ENCODE measurements at regions not wholly inside any gene's neighbourhood (a gene's known extent, or its start where the extent isn't known, plus 50 kb on each side); places are given as distances from the start of the nearest gene placed in this dataset.

DNA sequence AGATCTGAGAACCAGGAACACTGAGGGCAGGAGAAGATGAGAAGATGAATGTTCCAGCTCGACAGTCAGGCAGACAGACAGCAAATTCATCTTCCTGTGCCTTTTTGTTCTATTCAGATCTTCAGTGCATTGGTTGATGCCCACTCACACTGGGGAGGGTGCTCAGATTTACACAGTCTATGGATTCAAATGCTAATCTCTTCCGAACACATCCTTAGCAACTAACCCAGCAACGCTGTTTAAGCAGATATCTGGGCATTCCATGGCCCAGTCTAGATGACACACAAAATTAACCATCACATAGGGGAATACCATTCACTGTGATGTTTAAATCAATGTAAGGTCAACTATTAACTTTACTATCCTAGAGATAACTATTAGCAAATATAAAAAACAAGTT is 571.9 kb downstream of the NYAP2 start:
- no peak for DNase-seq (ENCODE audit: low spot score)

DNA sequence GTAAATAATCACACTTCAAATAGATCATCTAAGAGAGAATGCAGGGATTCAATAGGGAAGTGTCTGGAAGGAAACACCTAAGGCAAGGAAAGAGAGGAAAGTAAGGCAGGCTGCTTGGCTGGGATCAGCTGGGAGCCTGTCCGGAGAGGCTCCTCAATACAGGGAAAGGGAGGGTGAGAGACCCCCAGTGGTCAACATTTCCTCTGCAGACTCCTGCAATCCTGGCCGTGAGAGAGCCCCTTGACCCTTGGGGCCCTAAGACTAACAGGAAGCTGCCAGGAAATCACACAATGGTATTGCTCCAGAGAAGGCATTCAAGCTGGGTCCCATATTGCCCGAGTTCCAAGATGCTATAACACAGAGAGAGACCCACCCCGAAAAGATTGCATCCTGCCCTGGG is 549.4 kb downstream of the NYAP2 start:
- no peak for DNase-seq (ENCODE audit: low spot score)

DNA sequence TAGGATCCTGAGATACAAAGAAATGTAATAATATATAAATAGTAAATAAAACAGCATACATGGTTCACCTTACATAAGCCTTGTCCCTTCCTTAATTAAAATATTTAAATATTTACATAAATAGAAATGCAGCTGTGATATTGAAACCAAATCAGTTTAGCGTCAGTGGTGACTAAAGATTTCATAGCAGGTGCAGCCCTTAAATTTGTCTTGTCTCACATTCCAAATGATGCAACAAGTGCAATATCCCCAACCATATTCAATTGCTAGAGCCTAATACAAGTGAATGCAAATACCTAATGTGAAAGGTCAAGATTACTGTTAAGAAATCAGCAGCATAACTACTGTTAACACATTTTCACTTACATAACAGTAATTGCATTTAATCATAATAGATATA is 539.5 kb downstream of the NYAP2 start:
- no peak for DNase-seq (ENCODE audit: low spot score)

DNA sequence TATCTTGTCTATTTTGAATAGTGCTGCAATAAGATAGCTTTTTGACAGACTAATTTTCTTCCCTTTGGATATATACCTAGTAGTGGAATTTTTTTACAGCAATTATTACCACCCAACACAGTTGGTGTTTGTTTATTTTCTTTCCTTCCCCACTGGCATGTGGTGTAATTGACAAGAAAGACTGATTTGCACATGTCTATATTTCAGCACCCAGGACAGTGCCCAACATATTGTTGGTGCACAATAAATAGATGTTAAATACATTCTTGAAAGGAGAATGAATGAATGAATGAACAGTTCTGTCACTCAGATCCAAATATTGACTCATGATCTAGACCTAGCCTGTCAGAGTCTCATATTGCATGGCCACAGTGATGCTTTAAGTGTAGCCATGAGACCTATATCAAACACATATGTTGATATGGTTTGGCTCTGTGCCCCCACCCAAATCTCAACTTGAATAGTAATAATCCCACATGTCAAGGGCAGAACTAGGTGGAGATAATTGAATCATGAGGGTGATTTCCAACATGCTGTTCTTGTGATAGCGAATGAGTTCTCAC is 538.2 kb downstream of the NYAP2 start:
- DNase-seq (ENCODE audit: low spot score), result no peak

DNA sequence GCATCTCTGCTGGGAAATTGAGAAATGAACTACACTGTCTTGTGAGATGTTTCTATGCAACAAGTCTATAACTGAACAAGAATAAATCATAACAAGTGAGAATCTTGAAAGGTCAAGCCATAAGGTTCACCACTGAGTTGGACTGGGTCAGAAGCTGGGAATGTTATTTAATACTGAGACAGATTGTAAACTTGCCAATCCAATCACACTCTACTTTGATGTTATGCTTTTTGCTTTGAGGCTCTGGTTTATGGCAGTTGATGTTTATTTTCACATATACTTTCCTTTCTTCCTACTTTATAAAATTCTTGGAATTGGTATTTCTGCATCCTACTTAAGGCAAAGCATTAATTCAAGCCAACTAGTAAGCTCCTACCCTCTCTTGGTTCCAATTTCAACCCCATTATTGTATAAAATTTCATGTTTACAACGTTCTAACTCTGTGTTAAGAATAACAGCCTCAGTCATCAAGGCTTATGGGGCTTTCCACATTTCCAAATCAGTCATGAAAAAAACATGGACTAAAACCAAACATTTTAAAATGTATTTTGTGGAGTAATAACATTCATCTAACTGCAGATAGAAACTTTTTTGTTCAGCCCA is 533.4 kb downstream of the NYAP2 start:
- DNase-seq (ENCODE audit: low spot score), result no peak

DNA sequence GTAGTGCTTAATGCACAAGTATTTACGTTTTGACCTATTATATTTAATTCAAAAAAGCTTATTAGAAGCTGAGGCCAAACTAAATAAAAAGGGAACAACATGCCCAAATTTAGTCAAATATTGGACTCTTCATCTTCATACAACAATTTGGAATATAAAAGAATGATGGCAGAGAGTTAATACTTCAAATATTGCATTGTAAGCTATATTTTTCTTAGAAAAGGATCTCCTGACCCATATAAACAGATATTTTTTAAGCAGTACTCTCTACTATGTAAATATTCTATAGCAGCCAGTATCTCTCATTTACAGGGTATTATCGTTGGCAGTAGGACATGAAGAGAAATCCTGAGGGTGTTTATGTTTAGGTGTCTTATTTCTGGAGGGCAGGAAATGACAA is 531.2 kb downstream of the NYAP2 start:
- no peak for DNase-seq (ENCODE audit: low spot score)

DNA sequence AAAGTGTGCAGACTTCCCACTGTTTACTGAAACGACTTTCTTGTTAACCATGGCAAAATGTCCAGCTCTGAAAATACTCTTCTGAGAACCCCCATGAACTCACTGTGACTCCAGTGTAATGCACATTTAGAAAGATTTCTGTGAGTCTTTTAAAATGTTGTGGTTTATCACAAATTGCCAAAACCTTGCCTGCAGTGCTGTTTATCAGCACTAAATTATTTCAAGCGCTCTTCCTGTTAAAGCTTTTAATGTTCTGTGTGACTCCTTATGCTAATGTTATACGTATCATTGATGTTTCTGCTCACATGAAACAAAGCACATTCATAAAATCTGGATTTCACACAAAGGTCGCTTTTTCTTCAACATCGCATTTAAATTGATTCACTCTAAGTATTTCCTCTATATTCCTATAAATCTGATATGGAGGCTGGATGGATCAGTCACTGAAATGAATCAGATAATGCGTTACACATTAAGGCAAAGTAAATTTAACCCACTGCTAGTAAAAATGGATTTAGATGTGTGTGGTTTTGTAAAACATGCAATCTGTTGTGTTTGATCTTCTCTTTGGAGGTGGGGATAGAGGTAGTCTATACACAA is 521.2 kb downstream of the NYAP2 start:
- DNase-seq (ENCODE audit: low spot score), result no peak

DNA sequence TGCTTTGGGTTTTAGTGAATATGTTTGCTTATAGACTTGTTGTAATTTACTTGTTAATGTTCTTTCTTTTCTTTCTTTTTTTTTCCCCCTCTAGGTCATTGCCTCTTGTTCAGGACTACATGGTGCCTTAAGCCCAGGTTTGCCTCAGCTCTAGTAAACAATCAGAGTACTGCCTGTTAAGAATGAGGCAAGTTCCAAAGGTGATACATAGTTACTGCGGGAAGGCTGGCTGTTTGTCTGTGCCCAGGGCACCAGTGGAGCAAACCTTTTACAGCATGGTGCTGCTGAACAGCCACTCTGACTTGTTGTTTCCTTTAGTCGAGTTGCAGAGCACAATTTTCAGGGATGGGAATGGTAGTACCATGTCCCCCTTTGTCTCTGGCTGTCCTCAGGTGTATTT is 517.2 kb downstream of the NYAP2 start:
- no peak for DNase-seq (ENCODE audit: low spot score)

DNA sequence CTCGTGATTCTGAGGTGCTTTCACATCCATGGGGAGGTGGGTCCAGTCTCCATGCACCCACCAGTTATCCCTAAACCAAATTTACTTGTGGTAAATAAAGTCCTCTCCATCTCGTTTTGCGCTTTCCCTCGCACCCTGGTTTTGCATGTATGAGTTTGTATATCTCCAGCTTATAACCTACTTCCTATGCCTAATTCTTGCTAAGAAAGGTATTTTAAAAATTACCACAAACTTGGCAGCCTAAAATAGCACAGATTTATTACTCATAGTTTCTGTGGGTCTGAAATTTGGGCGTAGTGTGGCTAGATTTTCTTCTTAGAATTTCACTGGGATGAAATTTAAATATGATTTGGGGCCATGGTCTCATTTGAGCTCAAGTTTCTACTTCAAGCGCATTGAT is 511.5 kb downstream of the NYAP2 start:
- no peak for DNase-seq (ENCODE audit: low spot score)

DNA sequence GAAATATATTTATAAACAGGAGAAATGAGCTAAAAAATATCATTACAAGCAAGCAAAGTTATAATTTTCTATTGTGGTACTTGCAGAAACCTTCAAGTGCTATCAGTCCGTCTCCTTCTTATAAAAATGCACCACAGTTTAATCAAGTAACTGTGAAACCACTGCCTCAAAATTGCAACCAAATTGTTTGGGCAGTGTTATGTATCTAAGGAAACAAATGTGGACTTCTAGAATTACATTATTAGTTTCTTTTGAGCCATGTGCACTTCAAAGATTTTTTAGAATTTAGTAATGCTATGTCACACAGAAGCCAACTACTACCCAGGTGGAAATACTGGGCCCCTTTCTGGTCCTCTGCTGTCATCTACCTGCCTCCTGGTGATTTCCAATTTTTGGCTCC is 495.6 kb downstream of the NYAP2 start:
- no peak for DNase-seq (ENCODE audit: low spot score)

DNA sequence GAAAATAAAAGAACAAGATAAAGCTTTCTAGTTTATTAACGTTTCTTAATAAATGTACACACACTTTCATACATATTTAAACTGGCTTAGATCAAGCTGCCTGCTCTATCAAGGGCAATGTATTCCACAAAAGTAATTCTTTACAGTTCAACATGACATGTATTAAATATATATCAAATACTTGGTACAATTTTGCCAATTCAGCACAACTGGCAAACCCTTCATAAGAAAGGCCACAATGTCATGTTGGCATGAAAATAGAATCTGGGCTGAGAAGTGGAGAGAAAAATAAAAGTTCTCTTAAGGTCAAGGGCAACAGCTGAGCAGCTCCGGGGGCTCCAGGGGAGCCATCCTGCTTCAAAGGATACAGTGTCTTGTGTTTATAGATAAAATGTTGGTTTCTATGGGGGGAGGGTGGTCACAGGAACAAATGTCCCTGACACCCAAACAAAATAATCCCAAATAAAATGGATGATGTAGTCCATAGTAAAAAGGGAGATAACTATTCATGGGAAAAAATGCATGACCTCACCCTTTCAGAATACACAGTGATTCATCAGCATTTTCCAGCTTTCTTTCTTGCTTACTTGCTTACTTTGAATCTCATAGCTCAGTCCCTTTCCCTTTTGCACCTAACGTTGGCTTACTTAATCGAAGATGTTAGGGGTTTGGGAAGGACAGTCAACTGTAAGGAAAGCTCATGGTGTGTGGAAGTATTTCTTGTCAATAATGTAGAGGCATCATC is 494.9 kb downstream of the NYAP2 start:
- DNase-seq (ENCODE audit: low spot score), result no peak

DNA sequence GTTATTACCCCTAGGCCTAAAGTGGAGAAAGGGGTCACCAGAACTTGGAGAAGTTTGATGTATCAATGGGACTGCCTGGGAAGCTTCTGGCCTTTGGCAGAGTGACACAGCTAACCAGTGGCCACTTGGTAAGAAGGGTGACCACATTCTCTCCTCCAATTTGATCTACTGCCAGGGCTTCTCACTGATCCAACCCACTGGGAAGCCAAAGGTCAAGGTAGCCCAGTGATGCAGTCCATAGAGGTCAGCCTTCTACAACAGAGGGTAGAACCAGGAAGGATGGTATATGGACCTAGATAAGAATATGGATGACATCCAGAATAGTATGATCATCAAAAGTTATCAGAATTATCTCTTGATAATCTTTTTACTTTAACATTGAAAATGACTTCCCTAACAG is 493.6 kb downstream of the NYAP2 start:
- DNase-seq (ENCODE audit: low spot score), result no peak

DNA sequence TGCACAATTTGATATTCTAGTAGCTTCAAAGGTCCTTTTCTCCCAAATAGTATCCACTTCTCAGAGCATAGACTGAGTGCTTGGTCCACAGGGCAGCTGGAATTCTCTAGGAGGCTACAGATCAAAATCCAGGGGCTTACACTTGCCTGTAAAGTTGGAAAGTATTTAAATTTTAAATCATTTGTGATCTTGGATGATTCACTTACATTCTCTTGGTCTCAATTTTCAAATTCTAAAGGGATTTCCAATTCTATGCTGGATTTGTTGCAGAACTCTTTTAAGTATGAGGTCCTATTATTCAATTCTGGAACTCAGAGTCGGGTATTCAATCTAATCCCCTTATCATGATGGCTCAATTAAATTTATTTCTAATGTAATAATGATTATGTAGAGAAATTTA is 492.3 kb downstream of the NYAP2 start:
- no peak for DNase-seq (ENCODE audit: low spot score)

DNA sequence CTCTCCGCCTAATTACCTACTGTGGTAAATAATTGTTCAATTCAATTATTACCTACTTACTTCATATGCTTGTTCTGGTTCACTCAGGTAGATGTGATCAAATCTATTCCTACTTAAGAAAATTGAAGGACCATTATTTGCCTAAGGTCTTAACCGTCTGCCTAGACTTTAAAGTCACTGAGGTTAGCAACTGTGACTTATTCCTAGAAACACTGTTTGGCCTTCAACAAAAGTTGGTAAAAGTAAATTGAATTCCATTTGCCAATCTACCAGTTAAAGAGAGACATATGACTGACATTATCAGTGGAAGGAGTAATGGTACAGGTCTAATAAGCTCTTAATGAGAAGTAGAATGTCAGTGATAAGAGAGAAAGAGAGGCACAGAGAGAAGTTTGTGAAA is 491.5 kb downstream of the NYAP2 start:
- DNase-seq (ENCODE audit: low spot score), result no peak

DNA sequence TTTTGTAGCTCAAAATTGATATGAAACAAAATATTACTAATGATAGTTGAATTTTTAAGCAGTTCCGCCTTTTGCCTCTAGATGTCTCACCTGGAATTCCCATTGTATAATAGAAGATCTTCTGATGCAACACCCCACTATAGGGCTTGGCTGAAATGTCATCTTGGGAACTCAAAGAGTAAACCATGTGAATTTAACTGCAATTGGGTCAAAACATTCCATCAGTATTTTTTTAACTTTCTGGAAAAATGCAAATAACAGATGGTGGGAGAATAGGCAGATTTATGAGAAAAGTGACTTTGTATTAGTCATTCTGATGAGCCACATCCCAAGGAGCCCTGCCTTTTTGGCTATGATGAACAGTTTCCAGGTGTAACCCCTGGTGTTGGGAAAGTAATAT is 489.9 kb downstream of the NYAP2 start:
- DNase-seq (ENCODE audit: low spot score), result no peak

DNA sequence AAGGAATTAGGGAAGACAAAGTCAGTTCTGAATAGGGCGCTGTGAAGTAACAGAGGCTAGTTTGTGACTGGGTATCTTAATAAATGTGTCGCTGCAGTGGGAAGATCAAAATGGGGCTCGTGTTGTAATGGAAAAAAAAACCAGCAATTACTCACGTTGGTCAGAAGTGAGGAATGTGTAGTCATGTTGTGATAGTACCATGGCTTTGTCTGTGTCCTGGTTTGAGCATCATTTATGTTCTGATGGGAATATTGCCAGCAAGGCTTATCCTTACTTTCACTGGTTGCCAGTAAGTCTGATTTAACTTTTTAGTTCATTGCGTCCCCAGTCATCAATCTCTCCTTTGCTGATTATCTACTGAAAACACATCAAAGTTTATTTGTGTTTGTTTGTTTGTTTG is 467.6 kb downstream of the NYAP2 start:
- no peak for DNase-seq (ENCODE audit: low spot score)

DNA sequence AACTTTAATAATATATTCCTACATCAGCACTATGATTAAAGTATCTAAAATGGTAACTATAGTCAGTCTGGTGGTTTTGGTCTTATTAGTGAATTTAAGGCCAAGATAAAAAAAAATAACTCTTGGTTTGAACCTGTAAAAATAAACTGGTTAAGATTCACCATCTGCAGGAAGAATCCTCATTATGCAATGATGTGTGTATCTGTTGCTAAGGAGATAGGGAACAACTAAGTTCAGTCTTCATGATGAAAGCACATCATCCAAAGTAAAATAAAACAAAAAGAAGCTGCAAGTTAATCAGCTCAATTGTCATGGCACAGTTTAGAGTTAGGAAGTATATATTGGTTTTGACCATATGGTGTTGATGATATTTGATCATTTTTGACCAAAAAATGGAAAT is 466.0 kb downstream of the NYAP2 start:
- no peak for DNase-seq (ENCODE audit: low spot score)

DNA sequence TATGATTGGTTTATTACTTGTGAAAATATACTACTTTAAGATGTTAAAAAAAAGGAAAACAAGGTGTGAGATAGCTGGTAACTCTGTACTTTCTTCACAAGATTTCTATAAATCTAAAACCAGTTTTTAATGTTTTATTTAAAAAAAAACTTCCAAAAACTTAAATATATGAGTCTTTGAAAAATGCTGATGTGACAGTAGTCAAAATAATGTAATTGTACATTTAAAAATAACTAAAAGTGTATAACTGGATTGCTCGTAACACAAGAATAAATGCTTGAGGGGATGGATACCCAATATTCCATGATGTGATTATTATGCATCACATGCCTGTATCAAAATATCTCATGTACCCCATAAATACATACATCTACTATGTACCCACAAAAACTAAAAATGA is 464.9 kb downstream of the NYAP2 start:
- DNase-seq (ENCODE audit: low spot score), result no peak

DNA sequence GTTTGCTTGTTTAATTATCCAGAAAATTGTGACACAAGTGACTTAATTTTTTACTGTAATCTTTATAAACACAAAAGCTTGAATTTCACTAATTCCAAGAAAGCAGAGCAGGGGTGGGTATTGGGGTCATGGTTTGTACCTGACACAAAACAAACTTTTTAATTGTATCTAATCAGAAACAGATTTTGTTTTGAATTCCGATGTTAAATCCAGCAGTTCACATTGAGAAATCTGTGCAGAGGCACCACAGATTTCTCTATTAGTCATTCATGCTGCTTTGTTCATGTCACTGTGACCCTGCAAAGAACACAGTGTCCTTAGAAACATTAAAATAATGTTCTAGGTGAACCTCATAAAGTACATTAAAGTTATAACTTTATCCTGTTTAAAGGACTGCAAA is 443.4 kb downstream of the NYAP2 start:
- no peak for DNase-seq (ENCODE audit: low spot score)

DNA sequence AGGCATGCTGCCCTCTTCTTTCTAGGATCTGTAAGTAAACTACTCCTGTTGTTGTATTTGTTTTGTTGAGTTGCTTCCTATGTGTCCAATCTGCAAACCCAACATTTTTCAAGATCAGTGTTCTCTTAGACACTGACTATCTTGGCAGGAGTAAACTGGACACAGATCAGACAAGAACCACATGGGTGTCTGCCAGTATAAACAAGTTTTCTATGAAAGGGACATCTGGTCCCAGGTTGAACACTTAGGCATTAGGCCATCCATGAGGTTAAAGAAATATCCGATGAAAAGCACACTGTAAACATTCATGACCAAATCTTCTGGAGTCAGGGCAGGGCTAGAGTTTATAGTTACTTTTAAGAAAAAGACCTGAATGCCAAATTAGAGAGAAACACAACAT is 441.8 kb downstream of the NYAP2 start:
- no peak for DNase-seq (ENCODE audit: low spot score)

DNA sequence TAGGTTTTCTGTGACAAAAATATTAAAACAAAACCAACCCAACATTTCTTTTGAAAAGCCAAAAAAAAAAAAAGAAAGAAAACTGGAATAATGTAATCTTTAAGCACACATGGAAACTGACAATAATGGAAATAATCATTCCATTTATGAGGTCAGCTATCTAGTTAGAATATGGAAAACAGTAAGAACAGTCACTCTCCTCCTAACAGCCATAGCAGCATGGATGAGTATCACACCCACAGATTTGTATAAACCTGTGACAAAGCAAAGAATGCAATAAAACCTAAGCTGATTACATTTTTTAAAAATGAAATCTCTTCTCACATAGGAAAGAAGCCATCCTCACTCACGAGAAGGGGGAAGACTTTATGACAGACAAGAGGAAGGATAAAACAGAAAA is 437.8 kb downstream of the NYAP2 start:
- DNase-seq (ENCODE audit: low spot score), result no peak

DNA sequence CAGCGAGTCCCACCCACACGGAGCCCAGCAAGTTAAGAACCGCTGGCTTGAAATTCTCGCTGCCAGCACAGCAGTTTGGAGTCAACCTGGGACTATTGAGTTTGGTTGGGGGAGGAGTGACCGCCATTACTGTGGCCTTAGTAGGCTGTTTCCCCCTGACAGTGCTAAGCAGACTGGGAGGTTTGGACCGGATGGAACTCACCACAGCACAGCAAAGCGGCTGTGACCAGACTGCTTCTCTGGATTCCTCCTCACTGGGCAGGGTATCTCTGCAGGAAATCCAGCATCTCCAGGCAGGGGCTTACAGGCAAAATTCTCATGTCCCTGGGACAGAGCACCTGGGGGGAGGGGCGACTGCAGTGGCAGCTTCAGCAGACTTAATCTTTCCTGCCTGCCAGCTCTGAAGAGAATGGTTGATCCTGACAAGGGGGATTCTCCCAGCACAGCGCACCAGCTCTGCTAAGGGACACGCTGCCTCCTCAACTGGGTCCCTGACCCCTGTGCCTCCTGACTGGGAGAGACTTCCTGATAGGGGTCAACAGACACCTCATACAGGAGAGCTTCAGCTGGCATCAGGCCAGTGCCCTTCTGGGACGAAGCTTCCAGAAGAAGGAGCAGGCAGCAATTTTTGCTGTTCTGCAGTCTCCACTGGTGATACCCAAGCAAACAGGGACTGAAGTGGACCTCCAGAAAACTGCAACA is 425.4 kb downstream of the NYAP2 start:
- DNase-seq (ENCODE audit: low spot score), result no peak

DNA sequence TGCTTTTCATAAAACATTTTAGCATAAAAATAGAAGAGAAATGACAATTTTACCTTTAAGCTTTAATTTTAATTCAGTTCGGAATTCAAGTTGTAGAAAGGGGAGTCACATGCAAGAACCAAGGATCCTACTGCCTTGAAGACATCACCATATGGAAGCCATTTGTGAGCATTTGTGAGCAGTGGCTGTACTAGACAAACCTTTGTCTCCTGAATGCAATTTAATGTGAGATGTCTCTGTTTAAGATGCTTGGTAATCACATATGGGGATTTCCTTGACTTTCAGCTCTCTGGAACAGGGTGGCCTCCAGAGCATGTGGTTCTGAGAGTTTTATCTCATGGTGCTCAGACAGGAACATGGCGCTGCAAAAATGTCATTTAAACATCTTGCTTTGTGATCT is 421.8 kb downstream of the NYAP2 start:
- no peak for DNase-seq (ENCODE audit: low spot score)

Measured in hematopoietic multipotent progenitor cell treated with erythropoietin and hydrocortisone succinate and interleukin-3 and kit ligand, for 17 days (in vitro differentiated cells).